HL-60 (cell line): ENCODE measurements at regions not wholly inside any gene's neighbourhood (a gene's known extent, or its start where the extent isn't known, plus 50 kb on each side); places are given as distances from the start of the nearest gene placed in this dataset.

ENCODE experiments used
- DNase-seq, 2 experiments: peaks; one replicate each; pipeline ENCODE4 v3.0.0-alpha.2; 2010 to 2020; ENCODE audit warnings: low read depth in 1 of 2, low spot score in 1 of 2
- H3K27ac ChIP-seq: fragments of 250-450 bp; sonication (Bioruptor Pico); replicated peaks from 2 replicates; pipeline ENCODE4 v1.5.1; 2020; ENCODE audit warnings: mild to moderate bottlenecking, moderate library complexity
- H3K27me3 ChIP-seq: fragments of 250-450 bp; sonication (Bioruptor Pico); 2 replicates; pipeline ENCODE4 v1.5.1; 2021; ENCODE audit warnings: mild to moderate bottlenecking, moderate library complexity; ENCODE audit not compliant: insufficient read depth, poor library complexity, severe bottlenecking
- H3K4me3 ChIP-seq: replicated peaks from 2 replicates; pipeline ENCODE4 v1.5.1; 2011; ENCODE audit warnings: mild to moderate bottlenecking, control low read depth, low read length; ENCODE audit not compliant: insufficient read depth
- GABPA ChIP-seq: IDR thresholded peaks from 2 replicates; pipeline ENCODE4 v1.6.1; 2012; ENCODE audit warnings: low read depth
- POLR2AphosphoS5 ChIP-seq: IDR thresholded peaks from 2 replicates; pipeline ENCODE4 v1.6.1; 2012; ENCODE audit warnings: low read depth
- SPI1 ChIP-seq: IDR thresholded peaks from 2 replicates; pipeline ENCODE4 v1.6.1; 2012; ENCODE audit warnings: low read depth, mild to moderate bottlenecking, borderline replicate concordance
- TF ChIP-seq, protein P1 (sequence below): IDR thresholded peaks from one replicate; pipeline ENCODE4 v1.5.1; 2011; ENCODE audit warnings: low read length, control low read depth, inconsistent platforms; ENCODE audit not compliant: insufficient read depth
- TF ChIP-seq, protein P2 (sequence below): IDR thresholded peaks from 2 replicates; pipeline ENCODE4 v1.6.1; 2012; ENCODE audit warnings: low read depth; ENCODE audit not compliant: insufficient replicate concordance

DNA sequence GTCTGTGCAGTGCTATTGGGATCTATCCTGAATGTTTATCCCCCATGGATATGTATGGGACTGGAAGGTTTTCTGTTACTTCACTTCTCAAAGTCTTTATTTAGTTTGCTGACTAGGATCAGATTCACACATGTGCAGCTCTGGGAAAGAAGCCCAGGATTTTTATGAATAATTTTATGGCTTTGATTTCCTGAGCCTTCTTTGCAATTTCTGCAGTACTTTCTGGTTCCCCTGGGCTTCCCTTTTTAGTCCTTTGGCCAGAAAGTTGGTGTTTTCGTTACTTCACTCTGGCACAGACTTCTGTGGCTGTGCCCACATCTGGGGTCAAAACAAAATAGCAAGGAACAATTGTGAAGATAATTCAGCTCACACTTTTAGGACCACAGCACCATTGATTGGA lies 721.0 kb downstream of the OTOL1 start:
- Histone ChIP-seq H3K27ac (no peak overlapping the region), H3K4me3 (no peak overlapping the region), H3K27me3 (no peaks in the 10 kb centered on the region)
- TF ChIP-seq, protein P1, sequence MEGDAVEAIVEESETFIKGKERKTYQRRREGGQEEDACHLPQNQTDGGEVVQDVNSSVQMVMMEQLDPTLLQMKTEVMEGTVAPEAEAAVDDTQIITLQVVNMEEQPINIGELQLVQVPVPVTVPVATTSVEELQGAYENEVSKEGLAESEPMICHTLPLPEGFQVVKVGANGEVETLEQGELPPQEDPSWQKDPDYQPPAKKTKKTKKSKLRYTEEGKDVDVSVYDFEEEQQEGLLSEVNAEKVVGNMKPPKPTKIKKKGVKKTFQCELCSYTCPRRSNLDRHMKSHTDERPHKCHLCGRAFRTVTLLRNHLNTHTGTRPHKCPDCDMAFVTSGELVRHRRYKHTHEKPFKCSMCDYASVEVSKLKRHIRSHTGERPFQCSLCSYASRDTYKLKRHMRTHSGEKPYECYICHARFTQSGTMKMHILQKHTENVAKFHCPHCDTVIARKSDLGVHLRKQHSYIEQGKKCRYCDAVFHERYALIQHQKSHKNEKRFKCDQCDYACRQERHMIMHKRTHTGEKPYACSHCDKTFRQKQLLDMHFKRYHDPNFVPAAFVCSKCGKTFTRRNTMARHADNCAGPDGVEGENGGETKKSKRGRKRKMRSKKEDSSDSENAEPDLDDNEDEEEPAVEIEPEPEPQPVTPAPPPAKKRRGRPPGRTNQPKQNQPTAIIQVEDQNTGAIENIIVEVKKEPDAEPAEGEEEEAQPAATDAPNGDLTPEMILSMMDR, result no peak
- TF ChIP-seq, protein P2, sequence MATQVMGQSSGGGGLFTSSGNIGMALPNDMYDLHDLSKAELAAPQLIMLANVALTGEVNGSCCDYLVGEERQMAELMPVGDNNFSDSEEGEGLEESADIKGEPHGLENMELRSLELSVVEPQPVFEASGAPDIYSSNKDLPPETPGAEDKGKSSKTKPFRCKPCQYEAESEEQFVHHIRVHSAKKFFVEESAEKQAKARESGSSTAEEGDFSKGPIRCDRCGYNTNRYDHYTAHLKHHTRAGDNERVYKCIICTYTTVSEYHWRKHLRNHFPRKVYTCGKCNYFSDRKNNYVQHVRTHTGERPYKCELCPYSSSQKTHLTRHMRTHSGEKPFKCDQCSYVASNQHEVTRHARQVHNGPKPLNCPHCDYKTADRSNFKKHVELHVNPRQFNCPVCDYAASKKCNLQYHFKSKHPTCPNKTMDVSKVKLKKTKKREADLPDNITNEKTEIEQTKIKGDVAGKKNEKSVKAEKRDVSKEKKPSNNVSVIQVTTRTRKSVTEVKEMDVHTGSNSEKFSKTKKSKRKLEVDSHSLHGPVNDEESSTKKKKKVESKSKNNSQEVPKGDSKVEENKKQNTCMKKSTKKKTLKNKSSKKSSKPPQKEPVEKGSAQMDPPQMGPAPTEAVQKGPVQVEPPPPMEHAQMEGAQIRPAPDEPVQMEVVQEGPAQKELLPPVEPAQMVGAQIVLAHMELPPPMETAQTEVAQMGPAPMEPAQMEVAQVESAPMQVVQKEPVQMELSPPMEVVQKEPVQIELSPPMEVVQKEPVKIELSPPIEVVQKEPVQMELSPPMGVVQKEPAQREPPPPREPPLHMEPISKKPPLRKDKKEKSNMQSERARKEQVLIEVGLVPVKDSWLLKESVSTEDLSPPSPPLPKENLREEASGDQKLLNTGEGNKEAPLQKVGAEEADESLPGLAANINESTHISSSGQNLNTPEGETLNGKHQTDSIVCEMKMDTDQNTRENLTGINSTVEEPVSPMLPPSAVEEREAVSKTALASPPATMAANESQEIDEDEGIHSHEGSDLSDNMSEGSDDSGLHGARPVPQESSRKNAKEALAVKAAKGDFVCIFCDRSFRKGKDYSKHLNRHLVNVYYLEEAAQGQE, result no peak
- TF ChIP-seq GABPA (no peak), POLR2AphosphoS5 (no peak), SPI1 (no peak)
- no peak for DNase-seq

DNA sequence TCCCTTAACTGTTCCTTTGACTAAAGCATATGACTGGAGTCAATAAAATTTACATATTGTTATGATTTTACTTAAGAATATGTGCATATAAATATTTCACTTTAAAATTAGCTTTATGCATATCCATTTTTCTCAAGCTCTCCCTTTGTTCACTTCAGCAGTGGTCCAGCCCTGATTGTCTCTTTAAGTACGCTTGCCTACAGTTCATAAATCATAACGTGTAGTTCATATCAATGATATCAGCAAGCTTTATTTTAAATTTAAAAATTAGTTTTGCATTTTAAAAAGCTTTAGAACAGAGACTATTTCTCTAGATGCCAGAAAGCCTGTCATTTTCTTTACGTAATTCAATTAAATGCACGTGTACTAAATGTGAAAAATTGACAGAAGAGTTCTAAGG lies 721.9 kb downstream of the OTOL1 start:
- Histone ChIP-seq H3K27ac (no peak overlapping the region), H3K4me3 (no peak overlapping the region), H3K27me3 (no peaks in the 10 kb centered on the region)
- TF ChIP-seq, protein P2, result no peak
- TF ChIP-seq, protein P1, result no peak
- TF ChIP-seq GABPA, result no peak
- TF ChIP-seq SPI1, result no peak
- no peak for TF ChIP-seq POLR2AphosphoS5
- no peak for DNase-seq

DNA sequence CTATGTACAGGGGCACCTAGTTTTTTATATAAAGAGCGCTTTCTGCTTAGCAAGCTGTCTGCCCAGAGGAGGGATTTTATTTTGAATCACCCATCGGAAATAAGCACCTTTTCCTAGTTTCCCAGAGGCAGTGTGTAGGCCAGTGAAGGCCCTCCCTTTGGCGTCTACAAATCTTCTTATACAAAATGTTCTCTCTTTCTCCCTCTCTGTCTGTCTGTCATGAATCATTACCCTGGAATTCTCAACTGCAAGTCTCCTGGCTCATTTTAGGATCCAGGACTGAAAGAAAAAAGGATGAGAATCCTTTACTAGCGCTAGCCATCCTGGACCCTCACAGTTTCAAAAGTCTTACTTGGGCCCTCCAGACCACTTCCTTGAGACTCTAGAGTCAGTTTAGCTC lies 728.1 kb downstream of the OTOL1 start:
- H3K27ac ChIP-seq, result no peak overlapping the region
- H3K27me3 ChIP-seq, result no peaks in the 10 kb centered on the region
- H3K4me3 ChIP-seq, result no peak overlapping the region
- TF ChIP-seq, protein P1, result no peak
- TF ChIP-seq GABPA (no peak), SPI1 (no peak), POLR2AphosphoS5 (no peak)
- TF ChIP-seq, protein P2, result no peak
- no peak for DNase-seq
